Endothelial cell (in vitro differentiated cells): ENCODE measurements at regions not wholly inside any gene's neighbourhood (a gene's known extent, or its start where the extent isn't known, plus 50 kb on each side); places are given as distances from the start of the nearest gene placed in this dataset.

ENCODE experiments used
- DNase-seq: peaks from one replicate; pipeline ENCODE4 v3.0.0; 2021; ENCODE audit warnings: low spot score
- H3K27ac Mint-ChIP-seq: one replicate; pipeline ENCODE4 v1.8.0; 2021; ENCODE audit warnings: mixed read lengths, inconsistent platforms; ENCODE audit not compliant: unreplicated experiment
- H3K27me3 Mint-ChIP-seq: one replicate; pipeline ENCODE4 v1.8.0; 2021; ENCODE audit warnings: mild to moderate bottlenecking, moderate library complexity, mixed read lengths, inconsistent platforms; ENCODE audit not compliant: unreplicated experiment
- H3K36me3 Mint-ChIP-seq: one replicate; pipeline ENCODE4 v1.8.0; 2021; ENCODE audit warnings: mild to moderate bottlenecking, low read depth, mixed read lengths, inconsistent platforms; ENCODE audit not compliant: unreplicated experiment
- H3K4me1 Mint-ChIP-seq: one replicate; pipeline ENCODE4 v1.8.0; 2021; ENCODE audit warnings: mild to moderate bottlenecking, mixed read lengths, inconsistent platforms; ENCODE audit not compliant: unreplicated experiment
- H3K4me3 Mint-ChIP-seq: one replicate; pipeline ENCODE4 v1.8.0; 2021; ENCODE audit warnings: mild to moderate bottlenecking, mixed read lengths, inconsistent platforms; ENCODE audit not compliant: unreplicated experiment
- H3K9me3 Mint-ChIP-seq: one replicate; pipeline ENCODE4 v1.8.0; 2021; ENCODE audit warnings: mixed read lengths, inconsistent platforms; ENCODE audit not compliant: unreplicated experiment
- CTCF ChIP-seq: fragments of 200-600 bp; sonication (generic); IDR thresholded peaks from one replicate; pipeline ENCODE4 v1.5.0; 2021; ENCODE audit warnings: antibody characterized with exemption; ENCODE audit not compliant: unreplicated experiment

- Mint-ChIP-seq H3K4me1 (no peaks in the 10 kb centered on the region), H3K36me3 (no peaks in the 10 kb centered on the region), H3K4me3 (no peak overlapping the region), H3K27me3 (no peaks in the 10 kb centered on the region), H3K27ac (no peak overlapping the region), H3K9me3 (no peaks in the 10 kb centered on the region)
- DNase-seq: no peak
- no peak for TF ChIP-seq CTCF
Observed at GRCh38 chr6:98137391-98137790, 697.0 kb upstream of the POU3F2 start.

- Mint-ChIP-seq H3K27me3 (no peaks in the 10 kb centered on the region), H3K27ac (no peak overlapping the region), H3K4me3 (no peak overlapping the region), H3K4me1 (no peaks in the 10 kb centered on the region), H3K36me3 (peaks cover 8% of the 10 kb centered on the region), H3K9me3 (peaks cover 5% of the 10 kb centered on the region)
- DNase-seq: no peak
- TF ChIP-seq CTCF: no peak
Observed at GRCh38 chr6:98142839-98143238, 691.5 kb upstream of the POU3F2 start.

GRCh38 chr6:98146656-98147055 is 687.7 kb upstream of the POU3F2 start:
- DNase-seq: no peak
- H3K27ac Mint-ChIP-seq: no peak overlapping the region
- TF ChIP-seq CTCF: no peak
- H3K4me1 Mint-ChIP-seq: no peaks in the 10 kb centered on the region
- peaks cover 5% of the 10 kb centered on the region for H3K9me3 Mint-ChIP-seq
- no peaks in the 10 kb centered on the region for H3K27me3 Mint-ChIP-seq
- H3K36me3 Mint-ChIP-seq: peaks cover 8% of the 10 kb centered on the region
- no peak overlapping the region for H3K4me3 Mint-ChIP-seq

GRCh38 chr6:98156580-98156979 is 677.8 kb upstream of the POU3F2 start:
- Mint-ChIP-seq H3K9me3 (no peaks in the 10 kb centered on the region), H3K36me3 (no peaks in the 10 kb centered on the region), H3K27me3 (peaks cover 1% of the 10 kb centered on the region), H3K4me1 (no peaks in the 10 kb centered on the region), H3K4me3 (no peak overlapping the region), H3K27ac (no peak overlapping the region)
- no peak for DNase-seq
- no peak for TF ChIP-seq CTCF

GRCh38 chr6:98179606-98180005 is 654.8 kb upstream of the POU3F2 start:
- peaks cover 3% of the 10 kb centered on the region for H3K9me3 Mint-ChIP-seq
- H3K27ac Mint-ChIP-seq: no peak overlapping the region

More at GRCh38 chr6:98179606-98180005, 654.8 kb upstream of the POU3F2 start:
- Mint-ChIP-seq H3K27me3 (peaks cover 6% of the 10 kb centered on the region), H3K36me3 (no peaks in the 10 kb centered on the region), H3K4me3 (no peak overlapping the region), H3K4me1 (peaks cover 18% of the 10 kb centered on the region)
- no peak for TF ChIP-seq CTCF
- no peak for DNase-seq
